OCI-LY1 (cell line): ENCODE measurements at regions not wholly inside any gene's neighbourhood (a gene's known extent, or its start where the extent isn't known, plus 50 kb on each side); places are given as distances from the start of the nearest gene placed in this dataset.

ENCODE experiments used
- H2AFZ ChIP-seq: fragments of 200-600 bp; sonication (generic), shearing (Covaris generic); 2 replicates; pipeline ENCODE4 v1.6.0; 2014; ENCODE audit warnings: antibody characterized with exemption, mild to moderate bottlenecking, low read length
- H3F3A ChIP-seq: fragments of 200-600 bp; sonication (generic), shearing (Covaris generic); 2 replicates; pipeline ENCODE4 v1.6.0; 2014; ENCODE audit warnings: mild to moderate bottlenecking, antibody characterized with exemption, low read length, moderate library complexity; ENCODE audit not compliant: insufficient read depth
- H3K27ac ChIP-seq: fragments of 200-600 bp; sonication (generic); 2 replicates; pipeline ENCODE4 v1.5.1; 2014; ENCODE audit warnings: low read length, mixed run types, mild to moderate bottlenecking, low read depth; ENCODE audit not compliant: poor library complexity, severe bottlenecking
- H3K27me3 ChIP-seq: fragments of 200-600 bp; sonication (generic); 2 replicates; pipeline ENCODE4 v1.6.0; 2014; ENCODE audit warnings: antibody characterized with exemption, mild to moderate bottlenecking, low read length, moderate library complexity; ENCODE audit not compliant: insufficient read depth
- H3K36me3 ChIP-seq: fragments of 200-600 bp; sonication (generic); 2 replicates; pipeline ENCODE4 v1.6.1; 2014; ENCODE audit warnings: mild to moderate bottlenecking, antibody characterized with exemption, low read length, moderate library complexity, mixed read lengths; ENCODE audit not compliant: insufficient read depth
- H3K4me1 ChIP-seq: fragments of 200-600 bp; sonication (generic); 2 replicates; pipeline ENCODE4 v1.5.1; 2014; ENCODE audit warnings: mild to moderate bottlenecking, low read length, moderate library complexity; ENCODE audit not compliant: insufficient read depth, severe bottlenecking
- H3K4me2 ChIP-seq: fragments of 200-600 bp; sonication (generic), shearing (Covaris generic); 2 replicates; pipeline ENCODE4 v1.6.1; 2014; ENCODE audit warnings: low read length
- H3K4me3 ChIP-seq: fragments of 200-600 bp; sonication (generic); 2 replicates; pipeline ENCODE4 v1.5.1; 2014; ENCODE audit warnings: low read length, low read depth, mild to moderate bottlenecking, mixed read lengths; ENCODE audit not compliant: poor library complexity, severe bottlenecking
- H3K79me2 ChIP-seq: fragments of 200-600 bp; shearing (Covaris generic); 2 replicates; pipeline ENCODE4 v1.6.1; 2016; ENCODE audit warnings: mixed run types, low read length, mixed read lengths; ENCODE audit not compliant: insufficient read depth
- H3K9ac ChIP-seq: fragments of 200-600 bp; sonication (generic), shearing (Covaris generic); 2 replicates; pipeline ENCODE4 v1.6.1; 2014; ENCODE audit warnings: mild to moderate bottlenecking, low read length, mixed read lengths
- H3K9me2 ChIP-seq: fragments of 200-600 bp; sonication (generic), shearing (Covaris generic); 2 replicates; pipeline ENCODE4 v1.6.1; 2014; ENCODE audit warnings: low read depth, mild to moderate bottlenecking, low read length, mixed read lengths
- H3K9me3 ChIP-seq: fragments of 200-600 bp; shearing (Covaris generic); 2 replicates; pipeline ENCODE4 v1.6.1; 2014; ENCODE audit warnings: low read length, mixed read lengths
- H4K20me1 ChIP-seq: fragments of 200-600 bp; sonication (generic), shearing (Covaris generic); 2 replicates; pipeline ENCODE4 v1.6.0; 2016; ENCODE audit warnings: mild to moderate bottlenecking, low read length; ENCODE audit not compliant: insufficient read depth
- CTCF ChIP-seq: fragments of 200-600 bp; sonication (generic), shearing (Covaris generic); IDR thresholded peaks from 2 replicates; pipeline ENCODE4 v1.5.1; 2017; ENCODE audit warnings: mild to moderate bottlenecking, antibody characterized with exemption, low read length, moderate library complexity, mixed read lengths
- EZH2 ChIP-seq: fragments of 200-600 bp; sonication (generic), shearing (Covaris generic); IDR thresholded peaks from 2 replicates; pipeline ENCODE4 v1.8.0; 2017; ENCODE audit warnings: borderline replicate concordance, mixed run types, mild to moderate bottlenecking, antibody characterized with exemption, low read length, moderate library complexity, mixed read lengths

- H3K9ac ChIP-seq: no peak overlapping the region
- no peaks in the 10 kb centered on the region for H3K4me1 ChIP-seq
Observed at GRCh38 chr9:106456581-106456980, 406.4 kb upstream of the ZNF462 start.

GRCh38 chr9:106467113-106467864 lies 395.7 kb upstream of the ZNF462 start:
- Histone ChIP-seq H3K27ac (no peak overlapping the region), H3K9me2 (no peaks in the 10 kb centered on the region), H3F3A (no peaks in the 10 kb centered on the region), H3K27me3 (no peaks in the 10 kb centered on the region), H3K36me3 (no peaks in the 10 kb centered on the region), H4K20me1 (no peaks in the 10 kb centered on the region), H3K4me3 (no peak overlapping the region), H3K79me2 (no peaks in the 10 kb centered on the region), H3K4me2 (no peak overlapping the region), H3K9me3 (no peaks in the 10 kb centered on the region), H3K9ac (no peak overlapping the region), H3K4me1 (no peaks in the 10 kb centered on the region), H2AFZ (no peak overlapping the region)
- TF ChIP-seq CTCF (no peak), EZH2 (no peak)

More at GRCh38 chr9:106456581-106456980, 406.4 kb upstream of the ZNF462 start:
- H4K20me1 ChIP-seq: no peaks in the 10 kb centered on the region
- H3K79me2 ChIP-seq: no peaks in the 10 kb centered on the region
- H3K4me3 ChIP-seq: no peak overlapping the region
- no peak overlapping the region for H3K27ac ChIP-seq
- no peak overlapping the region for H2AFZ ChIP-seq
- H3K27me3 ChIP-seq: no peaks in the 10 kb centered on the region; the same call in 1 of the 2 replicates
- H3K4me2 ChIP-seq: no peak overlapping the region
- no peak for TF ChIP-seq EZH2
- TF ChIP-seq CTCF: no peak
- H3K36me3 ChIP-seq: no peaks in the 10 kb centered on the region
- no peaks in the 10 kb centered on the region for H3K9me3 ChIP-seq
- H3K9me2 ChIP-seq: no peaks in the 10 kb centered on the region
- H3F3A ChIP-seq: no peaks in the 10 kb centered on the region

- TF ChIP-seq CTCF: no peak
- no peak for TF ChIP-seq EZH2
- no peaks in the 10 kb centered on the region for H3F3A ChIP-seq
- H3K27ac ChIP-seq: no peak overlapping the region
- no peaks in the 10 kb centered on the region for H4K20me1 ChIP-seq
- H3K9ac ChIP-seq: no peak overlapping the region
- H3K4me1 ChIP-seq: no peaks in the 10 kb centered on the region
- H3K9me2 ChIP-seq: no peaks in the 10 kb centered on the region
- no peaks in the 10 kb centered on the region for H3K9me3 ChIP-seq
- no peak overlapping the region for H3K4me3 ChIP-seq
- H3K4me2 ChIP-seq: no peak overlapping the region
- no peaks in the 10 kb centered on the region for H3K36me3 ChIP-seq
- no peak overlapping the region for H2AFZ ChIP-seq
- H3K79me2 ChIP-seq: no peaks in the 10 kb centered on the region
- H3K27me3 ChIP-seq: no peaks in the 10 kb centered on the region
Observed at GRCh38 chr9:106467865-106468164, 395.2 kb upstream of the ZNF462 start.
